HEK293T (cell line): ENCODE measurements at regions not wholly inside any gene's neighbourhood (a gene's known extent, or its start where the extent isn't known, plus 50 kb on each side); places are given as distances from the start of the nearest gene placed in this dataset.

Source experiments
- CTCF ChIA-PET: fragments of 350-600 bp; formaldehyde crosslinking; extraction: SDS; loops from one replicate; lab custom pipeline; 2021; ENCODE audit warnings: antibody characterized with exemption, inconsistent platforms; lab: Yijun Ruan, JAX
- POLR2A ChIA-PET: fragments of 350-600 bp; formaldehyde crosslinking; extraction: SDS; loops from one replicate; lab custom pipeline; 2020; ENCODE audit warnings: antibody characterized with exemption, inconsistent platforms; lab: Yijun Ruan, JAX
- DNase-seq: peaks from one replicate; pipeline ENCODE4 v3.0.0; 2012; ENCODE audit warnings: mixed read lengths; ENCODE audit errors: extremely low spot score
- ARNT ChIP-seq: fragments of 450-650 bp; IDR thresholded peaks from 2 replicates; pipeline ENCODE4 v1.6.1; 2017; ENCODE audit warnings: mild to moderate bottlenecking
- BHLHE40 ChIP-seq: fragments of 450-650 bp; IDR thresholded peaks from 2 replicates; pipeline ENCODE4 v1.6.1; 2016; ENCODE audit warnings: mild to moderate bottlenecking, moderate library complexity, borderline replicate concordance
- CTBP1 ChIP-seq: fragments of 450-650 bp; IDR thresholded peaks from 2 replicates; pipeline ENCODE4 v1.6.1; 2016; ENCODE audit warnings: borderline replicate concordance
- ELF4 ChIP-seq: fragments of 450-650 bp; IDR thresholded peaks from 2 replicates; pipeline ENCODE4 v1.6.1; 2017; ENCODE audit warnings: antibody characterized with exemption
- FOXA1 ChIP-seq: fragments of 450-650 bp; IDR thresholded peaks from 2 replicates; pipeline ENCODE4 v1.6.1; 2016; ENCODE audit warnings: mild to moderate bottlenecking
- FOXK2 ChIP-seq: fragments of 450-650 bp; IDR thresholded peaks from 2 replicates; pipeline ENCODE4 v1.6.1; 2016; ENCODE audit warnings: mild to moderate bottlenecking
- FOXM1 ChIP-seq: fragments of 450-650 bp; IDR thresholded peaks from 2 replicates; pipeline ENCODE4 v1.6.1; 2017; ENCODE audit warnings: mild to moderate bottlenecking, borderline replicate concordance
- HDGF ChIP-seq: fragments of 450-650 bp; IDR thresholded peaks from 2 replicates; pipeline ENCODE4 v1.6.1; 2017; ENCODE audit warnings: antibody characterized with exemption, borderline replicate concordance
- L3MBTL2 ChIP-seq: fragments of 450-650 bp; conservative IDR thresholded peaks from 2 replicates; pipeline ENCODE4 v1.6.1; 2016; ENCODE audit warnings: mild to moderate bottlenecking
- LEF1 ChIP-seq: fragments of 450-650 bp; IDR thresholded peaks from 2 replicates; pipeline ENCODE4 v1.6.1; 2017; ENCODE audit warnings: mild to moderate bottlenecking, borderline replicate concordance
- NFRKB ChIP-seq: fragments of 450-650 bp; IDR thresholded peaks from 2 replicates; pipeline ENCODE4 v1.6.1; 2016; ENCODE audit warnings: mild to moderate bottlenecking, moderate library complexity
- SP1 ChIP-seq: fragments of 450-650 bp; IDR thresholded peaks from 2 replicates; pipeline ENCODE4 v1.6.1; 2017
- SUZ12 ChIP-seq: fragments of 450-650 bp; IDR thresholded peaks from 2 replicates; pipeline ENCODE4 v1.6.1; 2016; ENCODE audit warnings: mild to moderate bottlenecking
- TARDBP ChIP-seq: fragments of 450-650 bp; IDR thresholded peaks from 2 replicates; pipeline ENCODE4 v1.6.1; 2016
- ZNF384 ChIP-seq: fragments of 450-650 bp; IDR thresholded peaks from 2 replicates; pipeline ENCODE4 v1.6.1; 2016
- TF ChIP-seq, protein P1 (sequence below): fragments of 450-650 bp; IDR thresholded peaks from 2 replicates; pipeline ENCODE4 v1.6.1; 2016

DNA sequence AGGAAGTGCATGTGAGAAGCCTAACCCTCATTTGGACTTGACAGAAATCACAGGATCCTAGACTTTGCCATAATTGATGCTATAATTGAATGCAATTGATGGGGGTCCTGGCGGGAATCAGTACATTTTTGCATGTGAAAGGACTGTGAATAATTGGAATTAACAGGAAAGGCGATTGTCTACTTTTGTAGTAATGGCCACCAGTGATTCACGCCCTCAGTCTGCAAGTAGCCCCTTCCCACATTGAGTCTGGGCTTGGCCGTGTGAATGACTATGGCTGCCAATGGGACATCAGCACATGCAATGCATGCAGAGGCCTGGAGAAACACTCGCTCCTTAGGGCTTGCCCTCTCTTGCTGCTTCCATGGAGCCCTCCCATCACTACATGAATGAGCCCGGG lies 107.8 kb upstream of the OSMR start:
- CTCF ChIA-PET = no interaction called here
- POLR2A ChIA-PET = no interaction called here
- DNase-seq = no peak
- TF ChIP-seq FOXA1 (no peak), LEF1 (no peak), BHLHE40 (no peak), FOXK2 (no peak), L3MBTL2 (no peak), HDGF (no peak), ZNF384 (no peak), ARNT (no peak)

DNA sequence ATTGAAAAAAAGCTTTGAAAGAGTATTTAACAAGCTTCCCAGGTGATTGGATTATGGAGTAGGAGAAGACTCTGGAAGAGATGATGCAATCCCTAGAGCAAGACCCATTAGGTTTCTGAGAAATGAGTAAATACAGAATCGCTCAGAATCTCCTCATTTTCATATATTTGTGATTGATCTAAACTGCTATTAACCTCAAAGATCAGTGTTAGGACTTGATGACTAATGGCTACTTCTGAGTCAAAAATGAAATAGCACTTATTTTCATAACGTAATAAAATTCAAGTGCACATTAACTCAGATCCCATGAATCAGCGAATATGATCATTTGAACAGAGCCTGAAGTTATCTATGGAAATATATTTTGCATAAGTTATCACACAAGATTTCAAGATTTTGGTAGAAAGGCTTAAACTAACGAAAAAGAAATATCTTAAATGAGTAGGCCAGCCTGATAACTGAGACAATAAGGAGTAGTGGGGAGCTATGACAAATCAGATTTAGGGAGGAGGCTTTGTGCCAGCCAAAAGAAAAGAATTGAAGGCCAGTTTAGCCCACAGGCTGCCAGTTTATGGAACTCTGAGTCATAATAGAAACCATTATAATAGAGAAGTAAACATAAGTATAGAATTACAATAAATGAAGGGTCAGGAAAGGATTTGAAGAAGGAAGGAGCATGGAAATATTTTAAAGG lies 106.7 kb upstream of the OSMR start:
- ChIA-PET CTCF (no interaction called here), POLR2A (no interaction called here)
- TF ChIP-seq FOXA1 (no peak), LEF1 (no peak), L3MBTL2 (no peak), HDGF (no peak), ARNT (no peak), NFRKB (no peak), ELF4 (no peak), ZNF384 (no peak), BHLHE40 (no peak), TARDBP (no peak), SP1 (no peak), FOXK2 (no peak), SUZ12 (no peak), FOXM1 (no peak), CTBP1 (no peak)
- TF ChIP-seq, protein P1, sequence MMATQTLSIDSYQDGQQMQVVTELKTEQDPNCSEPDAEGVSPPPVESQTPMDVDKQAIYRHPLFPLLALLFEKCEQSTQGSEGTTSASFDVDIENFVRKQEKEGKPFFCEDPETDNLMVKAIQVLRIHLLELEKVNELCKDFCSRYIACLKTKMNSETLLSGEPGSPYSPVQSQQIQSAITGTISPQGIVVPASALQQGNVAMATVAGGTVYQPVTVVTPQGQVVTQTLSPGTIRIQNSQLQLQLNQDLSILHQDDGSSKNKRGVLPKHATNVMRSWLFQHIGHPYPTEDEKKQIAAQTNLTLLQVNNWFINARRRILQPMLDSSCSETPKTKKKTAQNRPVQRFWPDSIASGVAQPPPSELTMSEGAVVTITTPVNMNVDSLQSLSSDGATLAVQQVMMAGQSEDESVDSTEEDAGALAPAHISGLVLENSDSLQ = no peak
- no peak for DNase-seq

DNA sequence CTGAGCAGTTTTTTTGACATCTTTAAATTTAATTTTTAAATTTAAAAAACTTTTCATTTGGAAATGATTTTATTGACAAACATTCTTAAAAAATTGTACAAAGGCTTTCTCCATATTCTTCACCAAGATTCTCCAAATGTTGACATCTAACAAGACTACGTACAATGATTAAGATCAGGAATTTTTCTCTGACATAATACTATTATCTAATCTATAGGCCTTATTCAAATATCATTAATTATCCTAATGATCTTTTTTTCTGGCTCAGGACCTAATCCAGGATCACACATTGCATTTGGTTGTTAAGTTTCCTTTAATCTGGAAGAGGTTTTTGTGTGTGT lies 106.1 kb upstream of the OSMR start:
- ChIA-PET POLR2A (no interaction called here), CTCF (no interaction called here)
- no peak for DNase-seq
- TF ChIP-seq CTBP1 (no peak), NFRKB (no peak), FOXM1 (no peak), HDGF (no peak), L3MBTL2 (no peak), TARDBP (no peak), ELF4 (no peak), ARNT (no peak), ZNF384 (no peak), FOXA1 (no peak), FOXK2 (no peak), BHLHE40 (no peak)
- TF ChIP-seq, protein P1 = no peak

DNA sequence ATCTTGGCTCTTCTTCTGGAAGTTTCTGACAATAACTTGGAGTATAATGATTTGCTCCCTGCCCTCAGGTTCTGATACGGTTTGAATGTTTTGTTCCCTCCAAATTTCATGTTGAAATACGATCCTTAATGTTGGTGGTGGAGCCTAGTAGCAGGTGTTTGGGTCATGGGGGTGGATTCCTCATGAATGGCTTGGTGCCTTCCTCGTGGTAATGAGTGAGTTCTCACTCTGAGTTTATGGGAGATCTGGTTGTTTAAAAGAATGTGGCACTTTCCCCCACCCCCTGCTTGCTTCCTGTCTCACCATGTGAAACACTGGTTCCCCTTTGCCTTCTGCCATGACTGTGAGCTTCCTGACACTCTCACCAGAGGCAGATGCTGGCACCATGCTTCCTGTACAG lies 103.0 kb upstream of the OSMR start:
- no peak for DNase-seq
- CTCF ChIA-PET = no interaction called here
- TF ChIP-seq ELF4 (no peak), BHLHE40 (no peak), SUZ12 (no peak), FOXA1 (no peak), FOXM1 (no peak), LEF1 (no peak), ZNF384 (no peak), L3MBTL2 (no peak), CTBP1 (no peak), ARNT (no peak), TARDBP (no peak), FOXK2 (no peak), HDGF (no peak), NFRKB (no peak), SP1 (no peak)
- TF ChIP-seq, protein P1 = no peak
- POLR2A ChIA-PET = no interaction called here

DNA sequence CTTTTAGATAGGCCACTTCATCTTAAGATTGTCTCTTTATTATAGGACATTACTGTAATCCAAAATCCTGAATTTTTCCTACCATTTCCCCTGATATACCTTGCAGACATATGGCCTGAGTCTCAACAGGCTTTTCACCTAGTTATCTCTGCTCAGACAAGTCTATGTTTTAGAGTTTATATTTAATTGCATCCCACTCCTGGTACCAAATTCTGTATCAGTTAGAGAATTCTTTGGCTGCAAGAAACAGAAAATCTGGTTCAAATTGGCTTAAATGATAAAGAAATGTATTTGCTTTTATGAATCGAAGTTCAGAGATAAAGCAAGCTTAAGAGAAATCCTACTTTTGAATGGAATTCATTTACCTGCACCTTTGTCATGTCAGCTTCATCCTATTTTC lies 102.2 kb upstream of the OSMR start:
- CTCF ChIA-PET = no interaction called here

More for the DNA sequence above, 102.2 kb upstream of the OSMR start:
- TF ChIP-seq HDGF (no peak), BHLHE40 (no peak), NFRKB (no peak), CTBP1 (no peak), LEF1 (no peak), ELF4 (no peak), ZNF384 (no peak), FOXK2 (no peak), ARNT (no peak), SP1 (no peak), FOXA1 (no peak), FOXM1 (no peak), TARDBP (no peak), SUZ12 (no peak), L3MBTL2 (no peak)
- TF ChIP-seq, protein P1 = no peak
- no peak for DNase-seq
- POLR2A ChIA-PET = no interaction called here
